ENCODE measurements at regions not wholly inside any gene's neighbourhood (a gene's known extent, or its start where the extent isn't known, plus 50 kb on each side); places are given as distances from the start of the nearest gene placed in this dataset.

DNA sequence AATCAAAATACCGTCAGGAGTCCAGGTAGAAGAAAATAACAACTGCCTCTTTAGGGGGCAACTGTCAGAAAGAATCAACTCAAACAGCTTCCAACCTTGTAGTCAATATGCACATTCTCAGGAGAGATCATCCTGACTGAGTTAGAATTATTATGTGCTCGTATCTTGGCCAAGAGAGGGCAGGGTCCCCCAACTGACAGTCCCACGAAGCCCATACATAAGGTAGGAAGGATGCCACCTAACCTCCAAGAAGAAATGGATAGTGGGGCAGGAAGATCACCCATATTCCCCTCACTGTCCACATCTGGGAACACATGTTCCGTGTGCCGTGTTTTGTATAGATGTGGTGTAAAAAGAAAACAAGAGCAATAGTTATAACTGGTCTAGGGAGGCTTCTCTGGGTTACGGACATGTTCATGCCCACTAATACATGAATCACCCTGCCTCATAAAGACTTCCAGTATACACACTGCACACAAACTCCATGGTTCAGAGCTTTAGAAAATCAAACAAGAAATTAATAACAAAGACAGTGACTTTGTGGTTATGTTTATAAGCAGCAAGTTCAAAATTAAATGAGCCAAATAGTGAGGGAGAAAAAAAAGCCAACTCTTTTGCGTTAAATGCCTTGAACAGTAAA is 295.6 kb downstream of the FGFR2 start:
- TF ChIP-seq, protein P1, sequence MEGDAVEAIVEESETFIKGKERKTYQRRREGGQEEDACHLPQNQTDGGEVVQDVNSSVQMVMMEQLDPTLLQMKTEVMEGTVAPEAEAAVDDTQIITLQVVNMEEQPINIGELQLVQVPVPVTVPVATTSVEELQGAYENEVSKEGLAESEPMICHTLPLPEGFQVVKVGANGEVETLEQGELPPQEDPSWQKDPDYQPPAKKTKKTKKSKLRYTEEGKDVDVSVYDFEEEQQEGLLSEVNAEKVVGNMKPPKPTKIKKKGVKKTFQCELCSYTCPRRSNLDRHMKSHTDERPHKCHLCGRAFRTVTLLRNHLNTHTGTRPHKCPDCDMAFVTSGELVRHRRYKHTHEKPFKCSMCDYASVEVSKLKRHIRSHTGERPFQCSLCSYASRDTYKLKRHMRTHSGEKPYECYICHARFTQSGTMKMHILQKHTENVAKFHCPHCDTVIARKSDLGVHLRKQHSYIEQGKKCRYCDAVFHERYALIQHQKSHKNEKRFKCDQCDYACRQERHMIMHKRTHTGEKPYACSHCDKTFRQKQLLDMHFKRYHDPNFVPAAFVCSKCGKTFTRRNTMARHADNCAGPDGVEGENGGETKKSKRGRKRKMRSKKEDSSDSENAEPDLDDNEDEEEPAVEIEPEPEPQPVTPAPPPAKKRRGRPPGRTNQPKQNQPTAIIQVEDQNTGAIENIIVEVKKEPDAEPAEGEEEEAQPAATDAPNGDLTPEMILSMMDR (IDR thresholded peaks at IDR 0.05): no peak
- TF ChIP-seq POLR2A (IDR thresholded peaks at IDR 0.05): no peak
